Stimulated activated CD4-positive, alpha-beta T cell treated with anti-CD3 and anti-CD28 coated beads, Interleukin-2, amount 100 ng/mL, for 24 hours (primary cell): ENCODE measurements at regions not wholly inside any gene's neighbourhood (a gene's known extent, or its start where the extent isn't known, plus 50 kb on each side); places are given as distances from the start of the nearest gene placed in this dataset.

Experiments
- DNase-seq, 2 donors: peaks; one replicate each; pipeline ENCODE4 v3.0.0-alpha.2; 2020

DNA sequence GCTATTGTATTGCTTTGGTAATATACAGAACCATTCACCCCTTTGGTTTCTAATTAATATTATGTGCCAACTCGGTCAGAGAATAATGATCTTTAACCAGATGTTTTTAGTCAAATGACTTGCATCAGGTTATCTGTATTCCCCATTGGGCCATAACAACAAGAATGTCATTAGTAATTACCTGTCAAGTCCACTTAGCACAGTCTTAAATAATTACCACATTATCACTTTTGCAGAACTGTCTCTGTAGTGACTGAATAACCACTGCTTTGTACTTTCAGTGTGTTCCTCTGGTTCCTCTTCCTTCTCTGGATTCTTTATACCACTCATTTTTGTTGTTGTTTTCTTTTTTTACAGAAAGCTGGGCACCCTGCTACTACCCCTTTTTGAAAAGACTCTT is 257.7 kb upstream of the SPOCK3 start:
- no peak for DNase-seq

- DNase-seq, result no peak
These were observed 275.3 kb upstream of the SPOCK3 start for GRCh38 chr4:167509551-167509950.

DNA sequence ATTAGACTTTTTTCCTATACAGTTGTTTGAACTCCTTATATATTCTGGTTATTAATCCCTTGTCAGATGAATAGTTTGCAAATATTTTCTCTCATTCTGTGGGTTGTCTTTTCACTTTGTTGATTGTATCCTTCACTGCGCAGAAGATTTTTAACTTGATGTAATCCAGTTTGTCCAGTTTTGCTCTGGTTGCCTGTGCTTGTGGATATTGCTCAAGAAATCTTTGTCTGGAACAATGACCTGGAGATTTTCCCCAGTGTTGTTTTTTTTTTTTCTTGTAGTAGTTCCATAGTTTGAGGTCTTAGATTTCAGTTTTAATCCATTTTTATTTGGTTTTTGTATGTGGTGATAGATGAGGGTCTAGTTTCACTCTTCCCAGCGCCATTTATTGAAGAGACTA is 289.8 kb upstream of the SPOCK3 start:
- DNase-seq, result no peak

GRCh38 chr4:167537761-167538160 is 303.5 kb upstream of the SPOCK3 start:
- DNase-seq, result no peak

DNA sequence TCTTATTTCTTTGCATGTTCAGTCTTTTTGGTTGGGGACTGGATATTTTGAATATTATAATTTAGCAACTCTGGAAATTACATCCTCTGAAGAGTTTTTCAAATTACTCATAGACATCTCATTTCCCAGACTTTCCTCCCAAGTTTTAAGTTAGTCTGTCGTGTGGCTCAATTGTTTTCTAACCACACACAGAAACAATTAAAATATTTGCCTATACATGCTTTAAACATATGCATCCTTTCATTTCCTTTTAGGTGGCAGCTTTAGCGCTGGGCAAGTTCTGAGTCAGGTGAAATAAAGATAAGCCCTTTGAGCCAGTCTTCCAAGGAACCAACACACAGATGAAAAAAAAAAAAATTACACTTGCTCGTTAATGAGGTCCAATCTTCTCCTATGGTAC is 307.0 kb upstream of the SPOCK3 start:
- no peak for DNase-seq

DNA sequence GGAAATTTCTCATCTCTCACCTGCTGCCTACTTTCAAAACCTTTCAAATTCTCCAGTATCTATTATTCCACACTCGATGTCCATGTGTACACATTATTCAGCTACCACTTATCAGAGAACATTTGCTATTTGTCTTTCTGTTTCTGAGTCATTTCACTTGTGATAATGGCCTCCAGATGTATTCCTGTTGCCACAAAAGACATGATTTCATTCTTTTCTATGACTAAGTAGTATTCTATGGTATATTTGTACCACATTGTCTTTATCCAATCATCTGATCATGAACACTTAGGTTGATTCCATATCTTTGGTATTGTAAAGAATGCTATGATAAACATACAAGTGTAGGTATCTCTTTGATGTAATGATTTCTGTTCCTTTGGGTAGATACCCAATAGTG is 310.1 kb upstream of the SPOCK3 start:
- DNase-seq, result no peak

- no peak for DNase-seq
These were observed 315.7 kb upstream of the SPOCK3 start for GRCh38 chr4:167550021-167550420.

- no peak for DNase-seq
These were observed 321.2 kb upstream of the SPOCK3 start for GRCh38 chr4:167555338-167556022.

GRCh38 chr4:167578906-167579305 is 344.6 kb upstream of the SPOCK3 start:
- DNase-seq, result no peak

DNA sequence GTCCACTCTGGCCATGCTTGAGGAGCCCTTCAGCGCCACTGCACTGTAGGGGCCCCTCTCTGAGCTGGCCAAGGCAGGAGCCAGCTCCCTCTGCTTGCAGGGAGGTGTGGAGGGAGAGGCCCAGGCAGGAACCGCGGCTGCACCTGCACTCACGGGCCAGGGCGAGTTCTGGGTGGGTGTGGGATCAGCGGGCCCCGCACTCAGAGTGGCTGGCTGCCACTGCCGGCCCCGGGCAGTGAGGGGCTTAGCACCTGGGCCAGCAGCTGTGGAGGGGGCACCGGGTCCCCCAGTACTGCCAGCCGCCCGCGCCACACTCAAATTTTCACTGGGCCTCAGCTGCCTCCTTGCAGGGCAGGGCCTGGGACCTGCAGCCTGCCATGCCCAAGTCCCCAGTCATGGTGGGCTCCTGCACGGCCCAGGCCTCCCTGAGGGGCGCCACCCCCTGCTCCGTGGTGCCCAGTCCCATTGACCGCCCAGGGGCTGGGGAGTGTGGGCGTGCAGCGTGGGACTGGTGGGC is 347.2 kb upstream of the SPOCK3 start:
- DNase-seq, result no peak

DNA sequence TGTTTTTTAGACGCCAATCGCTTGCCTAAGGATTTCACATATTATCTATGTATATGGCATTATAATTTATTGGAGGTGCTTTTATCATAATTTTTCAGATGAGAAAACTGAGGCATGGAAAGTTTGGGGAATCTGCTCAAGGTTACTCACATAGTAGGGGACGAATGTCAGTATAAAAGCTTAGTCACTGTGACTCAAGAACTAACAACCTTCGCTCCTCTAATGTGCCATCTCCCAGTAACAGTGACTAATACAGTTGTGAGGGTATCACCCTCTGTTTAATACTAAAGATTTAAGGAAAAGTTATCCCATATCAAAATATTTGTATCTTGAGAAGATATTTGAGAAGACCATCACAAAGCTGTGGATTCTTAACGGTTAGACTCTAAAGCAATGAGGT is 353.1 kb upstream of the SPOCK3 start:
- no peak for DNase-seq

DNA sequence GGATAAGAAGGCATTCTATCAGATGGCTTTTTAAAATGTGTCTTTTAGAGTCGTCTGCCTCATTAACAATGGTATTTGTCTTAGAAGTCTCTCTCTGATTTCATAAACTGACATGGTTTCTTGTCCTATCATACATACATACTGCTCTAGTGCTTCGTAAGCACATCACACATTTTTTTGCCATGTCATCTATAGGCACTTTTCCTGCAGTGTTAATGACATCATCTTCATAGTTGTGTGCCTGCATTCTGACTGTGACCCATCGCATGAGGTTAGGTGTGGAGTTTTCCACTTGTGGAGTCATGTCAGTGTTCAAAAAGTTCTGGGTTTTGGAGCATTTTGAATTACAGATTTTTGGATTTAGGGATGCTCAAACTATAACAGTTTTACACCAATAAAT is 361.6 kb upstream of the SPOCK3 start:
- DNase-seq, result no peak

DNA sequence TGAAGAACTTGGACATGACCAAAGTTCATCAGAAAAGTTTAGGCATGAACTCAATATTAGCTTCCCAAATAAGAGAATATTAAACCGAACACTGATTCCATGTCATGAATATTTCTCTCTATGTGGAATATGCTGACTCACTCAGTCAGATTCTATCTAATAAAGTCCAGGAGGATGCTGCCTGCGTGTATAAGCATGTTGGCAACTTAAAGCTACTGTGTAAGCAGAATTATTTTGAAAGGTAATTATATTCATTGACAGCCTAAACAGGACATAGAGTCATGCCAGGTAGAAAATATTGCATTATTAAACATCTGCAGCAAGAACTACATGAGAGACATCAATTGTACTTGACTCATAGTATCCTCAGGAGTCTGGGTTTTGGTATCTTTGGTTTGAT is 367.9 kb upstream of the SPOCK3 start:
- no peak for DNase-seq

GRCh38 chr4:167606551-167606950 is 372.3 kb upstream of the SPOCK3 start:
- DNase-seq, result no peak

DNA sequence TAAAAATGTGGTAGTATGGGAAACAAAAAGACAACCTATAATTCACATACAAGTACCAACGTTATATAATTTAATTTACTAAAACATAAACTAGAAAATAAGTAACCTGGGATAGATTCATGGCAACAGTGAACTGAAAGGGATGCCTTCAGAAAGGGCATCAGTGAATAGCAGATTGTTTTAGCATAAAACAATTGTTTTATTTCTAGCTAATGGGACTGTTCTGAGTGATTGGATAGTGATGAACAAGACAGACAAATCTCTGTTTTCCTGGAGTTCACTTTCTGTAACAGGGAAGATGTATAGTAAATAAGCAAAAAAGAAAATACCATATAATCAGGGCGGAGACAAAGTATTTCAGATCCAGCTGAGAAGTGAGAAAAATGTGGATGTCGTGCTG is 379.1 kb upstream of the SPOCK3 start:
- no peak for DNase-seq

DNA sequence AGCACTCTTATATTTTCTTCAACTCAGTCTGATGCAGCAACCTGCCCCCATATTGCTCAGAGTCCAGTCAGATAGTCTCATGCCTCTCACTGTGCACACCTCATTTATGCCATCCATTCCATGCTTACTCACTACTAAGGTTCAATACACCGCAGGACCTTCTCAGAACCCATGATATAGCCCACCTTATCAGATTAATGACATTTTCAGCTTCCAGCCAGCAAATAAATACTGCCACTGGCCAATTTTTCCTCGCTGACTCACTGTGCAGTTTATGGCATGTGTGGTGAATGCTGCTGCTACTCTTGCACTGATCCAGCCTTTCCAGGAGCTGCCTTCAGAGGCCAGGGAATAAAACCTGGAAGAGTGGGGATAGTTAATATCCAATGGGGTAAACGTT is 380.6 kb upstream of the SPOCK3 start:
- DNase-seq, result no peak

- DNase-seq, result no peak
These were observed 382.2 kb upstream of the SPOCK3 start for GRCh38 chr4:167616476-167616875.

DNA sequence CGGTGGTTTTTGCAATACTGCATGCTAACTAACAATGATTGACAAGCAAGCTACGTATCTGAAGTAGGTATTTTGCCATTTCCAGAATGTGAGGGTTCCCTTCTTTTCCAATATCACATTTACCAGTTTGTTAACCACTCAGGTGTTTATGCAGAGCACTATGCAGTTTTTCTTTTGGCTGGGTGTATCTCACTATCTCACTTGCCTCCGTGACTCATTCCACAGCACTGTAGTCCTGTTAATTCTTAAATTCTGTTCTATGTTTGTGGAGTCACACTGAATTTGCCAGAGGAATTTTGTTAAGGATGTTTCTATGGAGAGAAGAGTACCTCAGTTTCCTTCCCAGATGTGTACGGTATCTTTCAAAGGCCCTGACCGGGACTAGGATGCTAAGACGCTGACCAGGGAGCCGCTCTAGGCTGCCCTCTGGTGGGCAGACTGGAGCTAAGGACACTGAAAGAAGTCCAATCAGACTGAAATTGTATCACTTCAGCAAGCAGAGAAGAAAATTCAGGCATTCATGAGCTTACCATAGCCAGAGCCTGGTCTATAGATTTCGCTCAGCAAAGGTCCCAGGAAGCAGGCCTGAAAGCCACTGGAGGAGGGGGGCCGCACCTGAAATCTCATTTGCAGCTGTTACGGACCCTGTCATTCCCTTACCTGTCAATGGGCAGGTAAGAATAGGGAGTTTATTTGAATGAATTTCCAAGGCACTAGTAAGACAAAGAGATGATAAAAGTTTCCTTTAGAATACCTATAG is 388.4 kb upstream of the SPOCK3 start:
- peak; percentile 25 to 59 for DNase-seq

DNA sequence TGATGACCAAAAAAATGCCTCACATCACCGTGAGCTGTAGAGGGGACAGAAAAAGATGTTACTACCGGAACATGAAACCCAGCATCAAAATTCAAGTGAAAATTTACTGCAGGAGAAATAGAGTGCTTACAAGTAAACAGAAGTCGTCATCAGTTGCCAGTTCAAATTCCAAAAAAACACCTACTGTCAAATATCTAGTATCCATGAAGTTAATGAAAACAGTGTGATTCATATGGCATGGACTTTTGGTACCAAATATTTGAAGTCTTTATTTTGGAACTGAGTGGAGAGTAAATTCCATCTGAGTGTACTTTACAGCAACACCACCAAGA is 388.9 kb upstream of the SPOCK3 start:
- no peak for DNase-seq

DNA sequence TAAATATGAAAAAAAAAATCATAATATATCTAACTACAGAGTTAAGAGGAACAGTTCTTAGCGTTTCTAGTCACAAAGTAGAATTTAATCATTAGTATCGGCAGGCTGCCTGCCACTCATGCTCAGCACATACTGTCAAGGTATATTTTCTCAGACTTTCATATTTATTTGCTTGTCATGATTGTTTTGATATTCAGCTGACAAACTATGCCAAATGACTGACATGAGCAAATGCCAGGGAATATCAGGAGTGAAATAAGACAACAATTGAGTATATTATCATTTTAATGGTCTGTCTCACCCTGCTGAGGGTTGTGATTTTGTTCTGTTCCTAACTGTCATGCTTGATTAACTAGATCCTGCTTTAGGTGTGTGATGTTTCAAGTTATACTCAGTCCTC is 395.0 kb upstream of the SPOCK3 start:
- no peak for DNase-seq

GRCh38 chr4:167642250-167642649 is 408.0 kb upstream of the SPOCK3 start:
- DNase-seq, result no peak

- DNase-seq, result no peak
These were observed 411.1 kb upstream of the SPOCK3 start for GRCh38 chr4:167645358-167645757.

- no peak for DNase-seq
These were observed 418.0 kb upstream of the SPOCK3 start for GRCh38 chr4:167652267-167652666.

DNA sequence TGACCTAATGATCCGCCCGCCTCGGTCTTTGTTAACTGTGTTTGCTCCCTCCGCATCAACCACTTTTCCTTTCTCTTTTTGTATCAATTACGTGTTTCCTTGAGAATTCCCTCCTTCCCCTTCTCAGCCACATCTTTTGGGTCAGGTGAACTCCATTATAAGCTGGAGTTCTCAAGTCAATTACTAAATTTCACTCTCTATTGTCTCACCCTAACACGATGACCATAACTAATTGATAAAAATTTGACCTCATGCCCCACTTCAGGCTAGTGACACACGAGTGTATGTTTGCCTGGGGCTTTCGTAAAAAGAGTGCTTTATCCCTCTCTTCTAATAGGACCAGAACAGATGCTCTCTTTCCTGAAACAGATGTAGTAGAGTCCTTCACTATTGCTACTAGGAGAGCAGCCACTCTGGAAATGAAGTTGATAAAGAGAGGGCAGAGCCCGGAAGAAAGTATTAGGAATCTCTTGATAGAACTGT is 403.6 kb upstream of the ANXA10 start:
- DNase-seq, result no peak

DNA sequence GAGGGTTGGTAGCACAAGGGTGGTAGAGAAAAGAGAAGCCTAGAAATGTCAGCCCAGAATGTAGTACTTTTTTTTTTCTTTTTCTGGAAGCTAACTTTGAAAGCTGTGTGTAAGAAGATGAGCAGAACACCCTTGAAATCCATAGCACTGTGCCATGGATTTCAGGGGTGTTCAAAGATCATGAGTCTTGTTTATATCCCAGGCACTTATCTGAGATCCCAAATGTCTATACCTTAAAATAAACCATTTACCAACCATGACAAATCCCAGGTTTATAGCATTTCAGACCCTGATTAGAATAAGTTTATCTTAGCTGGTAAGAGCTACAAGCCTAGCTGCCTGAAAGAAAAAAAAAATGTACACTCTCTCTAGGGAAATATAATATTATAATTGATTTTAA is 389.9 kb upstream of the ANXA10 start:
- DNase-seq, result no peak
